ENCODE measurements at regions not wholly inside any gene's neighbourhood (a gene's known extent, or its start where the extent isn't known, plus 50 kb on each side); places are given as distances from the start of the nearest gene placed in this dataset.

DNA sequence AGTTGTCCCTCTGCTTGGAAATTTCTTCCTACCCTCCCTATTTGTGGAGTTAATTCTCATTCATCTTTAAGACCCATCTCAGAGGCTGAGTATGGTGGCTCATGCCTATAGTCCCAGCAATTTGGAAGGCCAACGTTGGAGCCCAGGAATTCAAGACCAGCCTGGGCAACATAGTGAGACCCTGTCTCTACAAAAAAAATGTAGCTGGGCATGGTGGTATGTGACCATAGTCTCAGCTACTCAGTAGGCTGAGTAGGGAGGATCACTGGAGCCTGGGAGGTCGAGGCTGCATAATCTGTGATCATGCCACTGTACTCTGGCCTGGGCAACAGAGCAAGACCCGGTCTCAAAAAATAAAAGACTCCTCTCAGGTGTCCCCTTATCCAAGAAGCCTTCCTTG is 125.1 kb downstream of the SUDS3 start:
- no peaks in the 10 kb centered on the region for H3K36me3 ChIP-seq (replicated peaks in 1 of 2; ENCODE audit: insufficient read depth in 1 of 2, low read depth in 2 of 2)
- no peak overlapping the region for H3K4me3 ChIP-seq
- ATAC-seq (no peak), DNase-seq (no peak)
- H3K27me3 ChIP-seq: no peaks in the 10 kb centered on the region
- H3K4me1 ChIP-seq: peaks cover 6% of the 10 kb centered on the region
- 53 to 82% methylated on average over 3 of the region's 3 CpGs for WGBS, 2 donors
- intact Hi-C loops (cut with DNase I): no loop called here
- no peak for TF ChIP-seq POLR2A (IDR thresholded peaks at IDR 0.05)
- no peak for TF ChIP-seq CTCF (IDR thresholded peaks at IDR 0.05)
- H3K27ac ChIP-seq: no peak overlapping the region
- no peaks in the 10 kb centered on the region for H3K9me3 ChIP-seq

DNA sequence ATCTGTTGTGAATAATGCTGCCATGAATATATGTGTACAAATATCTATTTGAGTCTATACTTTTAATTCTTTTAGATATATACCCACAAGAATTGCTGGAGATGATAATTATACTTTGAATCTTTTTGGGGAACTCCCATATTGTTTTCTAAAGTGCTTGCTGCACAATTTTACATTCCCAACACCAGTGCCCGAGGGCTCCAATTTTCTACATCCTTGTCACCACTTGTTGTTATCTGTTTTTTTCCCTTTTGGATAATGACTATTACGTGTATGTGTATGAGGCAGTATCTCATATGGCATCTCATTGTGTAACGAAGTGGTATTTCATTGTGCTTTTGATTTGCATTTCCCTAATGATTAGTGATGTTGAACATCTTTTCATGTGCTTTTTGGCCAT is 127.1 kb downstream of the SUDS3 start:
- no peaks in the 10 kb centered on the region for H3K36me3 ChIP-seq (replicated peaks in 1 of 2; ENCODE audit: insufficient read depth in 1 of 2, low read depth in 2 of 2)
- no peaks in the 10 kb centered on the region for H3K9me3 ChIP-seq
- H3K4me3 ChIP-seq: no peak overlapping the region
- DNase-seq: no peak
- no peaks in the 10 kb centered on the region for H3K4me1 ChIP-seq
- no peak for ATAC-seq
- TF ChIP-seq CTCF (IDR thresholded peaks at IDR 0.05) (no peak), POLR2A (IDR thresholded peaks at IDR 0.05) (no peak)
- H3K27me3 ChIP-seq: no peaks in the 10 kb centered on the region
- no peak overlapping the region for H3K27ac ChIP-seq
- intact Hi-C loops (cut with DNase I): no loop called here
- WGBS, 2 donors: 84 to 87% methylated on average over 3 of the region's 3 CpGs

- H3K9me3 ChIP-seq: no peaks in the 10 kb centered on the region
- ATAC-seq (no peak), DNase-seq (no peak)
- WGBS, 2 donors: 51 to 73% methylated on average over 3 to 5 of the region's 5 CpGs
- intact Hi-C loops (cut with DNase I): no loop called here
- no peak overlapping the region for H3K27ac ChIP-seq
- H3K4me1 ChIP-seq: no peaks in the 10 kb centered on the region
- no peaks in the 10 kb centered on the region for H3K27me3 ChIP-seq
- no peak for TF ChIP-seq CTCF (IDR thresholded peaks at IDR 0.05)
- TF ChIP-seq POLR2A (IDR thresholded peaks at IDR 0.05): no peak
- no peak overlapping the region for H3K4me3 ChIP-seq
- no peaks in the 10 kb centered on the region for H3K36me3 ChIP-seq (replicated peaks in 1 of 2; ENCODE audit: insufficient read depth in 1 of 2, low read depth in 2 of 2)
Measured at GRCh38 chr12:118512669-118513068, 136.3 kb downstream of the SUDS3 start.

DNA sequence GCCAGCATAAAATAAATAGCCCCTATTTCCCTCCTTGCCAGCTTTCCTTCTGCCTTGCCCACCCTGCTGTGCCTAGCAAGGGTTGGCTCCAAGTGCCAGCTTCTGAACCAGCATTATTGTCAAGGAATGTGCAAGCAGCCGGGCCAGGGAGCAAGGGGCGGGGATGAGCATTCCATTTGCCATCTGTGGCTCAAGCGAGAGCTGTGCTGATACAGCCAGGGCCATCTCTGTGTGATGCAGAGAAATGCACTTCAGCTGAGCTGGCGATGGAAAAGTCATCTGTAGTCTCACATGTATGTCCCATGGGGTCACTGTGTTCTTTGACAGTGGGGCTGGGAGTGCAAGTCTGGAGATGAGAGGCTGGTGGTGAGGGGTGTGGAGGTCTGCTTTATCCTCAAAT is 137.3 kb downstream of the SUDS3 start:
- TF ChIP-seq POLR2A (IDR thresholded peaks at IDR 0.05): no peak
- no peak for TF ChIP-seq CTCF (IDR thresholded peaks at IDR 0.05)
- Histone ChIP-seq H3K4me1 (no peaks in the 10 kb centered on the region), H3K4me3 (no peak overlapping the region), H3K27me3 (no peaks in the 10 kb centered on the region), H3K36me3 (replicated peaks in 1 of 2; ENCODE audit: insufficient read depth in 1 of 2, low read depth in 2 of 2) (no peaks in the 10 kb centered on the region), H3K27ac (no peak overlapping the region), H3K9me3 (no peaks in the 10 kb centered on the region)
- intact Hi-C loops (cut with DNase I): no loop called here
- WGBS, 2 donors: 58% methylated on average over 3 to 4 of the region's 4 CpGs
- ATAC-seq (no peak), DNase-seq (no peak)

- Histone ChIP-seq H3K4me3 (no peak overlapping the region), H3K4me1 (no peaks in the 10 kb centered on the region), H3K27ac (no peak overlapping the region), H3K9me3 (no peaks in the 10 kb centered on the region), H3K36me3 (replicated peaks in 1 of 2; ENCODE audit: insufficient read depth in 1 of 2, low read depth in 2 of 2) (no peaks in the 10 kb centered on the region), H3K27me3 (no peaks in the 10 kb centered on the region)
- no peak for TF ChIP-seq POLR2A (IDR thresholded peaks at IDR 0.05)
- TF ChIP-seq CTCF (IDR thresholded peaks at IDR 0.05): no peak
- 82 to 87% methylated on average over 3 of the region's 3 CpGs for WGBS, 2 donors
- intact Hi-C loops (cut with DNase I): no loop called here
- no peak for ATAC-seq
- no peak for DNase-seq
Measured at GRCh38 chr12:118514297-118514696, 137.9 kb downstream of the SUDS3 start.
